NB4 (cell line): ENCODE measurements at regions not wholly inside any gene's neighbourhood (a gene's known extent, or its start where the extent isn't known, plus 50 kb on each side); places are given as distances from the start of the nearest gene placed in this dataset.

Experiments used
- CTCF ChIP-seq: IDR thresholded peaks from one replicate; pipeline ENCODE4 v1.5.1; 2012; ENCODE audit warnings: low read depth, low read length
- MAX ChIP-seq: IDR thresholded peaks from 2 replicates; pipeline ENCODE4 v1.6.1; 2011; ENCODE audit warnings: low read depth, low read length
- POLR2A ChIP-seq: IDR thresholded peaks from 2 replicates; pipeline ENCODE4 v1.6.1; 2011; ENCODE audit warnings: mild to moderate bottlenecking; ENCODE audit not compliant: insufficient read length; ENCODE audit errors: extremely low read depth

- TF ChIP-seq CTCF: no peak
- no peak for TF ChIP-seq POLR2A
- no peak for TF ChIP-seq MAX
Measured at GRCh38 chr10:118195729-118196128, 146.4 kb downstream of the FAM204A start.
